Tibial nerve (tissue), 3 donors: ENCODE measurements at regions not wholly inside any gene's neighbourhood (a gene's known extent, or its start where the extent isn't known, plus 50 kb on each side); places are given as distances from the start of the nearest gene placed in this dataset.

Experiments used
- CTCF ChIP-seq, 5 experiments: fragments of 200-600 bp in 3 of 5; fragments of 450-650 bp in 2 of 5; sonication (generic) in 3 of 5; IDR thresholded peaks; one replicate each; pipeline ENCODE4 v1.5.1; 2016 to 2019; ENCODE audit warnings: antibody characterized with exemption in 5 of 5, mild to moderate bottlenecking in 3 of 5, moderate library complexity in 2 of 5
- POLR2A ChIP-seq, 2 donors: fragments of 450-650 bp; IDR thresholded peaks; one replicate each; pipeline ENCODE4 v1.6.1; 2017; ENCODE audit warnings: antibody characterized with exemption in 2 of 2, mild to moderate bottlenecking in 2 of 2, moderate library complexity in 2 of 2

GRCh38 chr11:11029027-11029426 is 171.2 kb upstream of the ZBED5 start:
- TF ChIP-seq CTCF (IDR thresholded peaks at IDR 0.05) (no peak), POLR2A (IDR thresholded peaks at IDR 0.05) (no peak)
